Osteoblast (primary cell): ENCODE measurements at regions not wholly inside any gene's neighbourhood (a gene's known extent, or its start where the extent isn't known, plus 50 kb on each side); places are given as distances from the start of the nearest gene placed in this dataset.
"Not testable (repeated sequence)": the region's sequence is repeated elsewhere in the genome, so short reads cannot be mapped to it uniquely, and the experiment has no call there.

Experiments
- DNase-seq: peaks from one replicate; pipeline ENCODE4 v3.0.0; 2011; ENCODE audit warnings: low spot score, mixed read lengths; ENCODE audit not compliant: insufficient read length; ENCODE audit errors: missing footprints
- H2AFZ ChIP-seq: 2 replicates; pipeline ENCODE4 v1.6.0; 2011; ENCODE audit warnings: mild to moderate bottlenecking, low read length
- H3K27ac ChIP-seq: 2 replicates; pipeline ENCODE4 v1.5.1; 2011; ENCODE audit warnings: mild to moderate bottlenecking, low read depth, low read length, moderate library complexity
- H3K27me3 ChIP-seq: 2 replicates; pipeline ENCODE4 v1.6.0; 2012; ENCODE audit warnings: mild to moderate bottlenecking, control low read depth, inconsistent platforms, low read length, moderate library complexity; ENCODE audit not compliant: insufficient read depth
- H3K36me3 ChIP-seq: 2 replicates; pipeline ENCODE4 v1.5.1; 2011; ENCODE audit warnings: mild to moderate bottlenecking, low read length, control low read depth, moderate library complexity; ENCODE audit not compliant: insufficient read depth
- H3K4me1 ChIP-seq: 2 replicates; pipeline ENCODE4 v1.5.1; 2011; ENCODE audit warnings: mild to moderate bottlenecking, low read length, control low read depth, moderate library complexity; ENCODE audit not compliant: insufficient read depth
- H3K4me2 ChIP-seq: 2 replicates; pipeline ENCODE4 v1.6.0; 2011; ENCODE audit warnings: mild to moderate bottlenecking, low read length; ENCODE audit not compliant: insufficient read depth
- H3K4me3 ChIP-seq: fragments of 200-600 bp; sonication (generic); 3 replicates; pipeline ENCODE4 v1.5.1; 2012; ENCODE audit warnings: mild to moderate bottlenecking, low read length, inconsistent platforms; ENCODE audit not compliant: insufficient read depth
- H3K79me2 ChIP-seq: 2 replicates; pipeline ENCODE4 v1.6.0; 2012; ENCODE audit warnings: mild to moderate bottlenecking, low read length, control low read depth, inconsistent platforms; ENCODE audit not compliant: insufficient read depth
- H3K9me3 ChIP-seq: 2 replicates; pipeline ENCODE4 v1.5.1; 2011; ENCODE audit warnings: low read depth, low read length, control low read depth
- H4K20me1 ChIP-seq: 2 replicates; pipeline ENCODE4 v1.6.0; 2012; ENCODE audit warnings: mild to moderate bottlenecking, low read length, control low read depth; ENCODE audit not compliant: insufficient read depth
- CTCF ChIP-seq: IDR thresholded peaks from 2 replicates; pipeline ENCODE4 v1.5.1; 2011; ENCODE audit warnings: mild to moderate bottlenecking, low read depth, low read length, moderate library complexity; ENCODE audit errors: extremely low read depth

- TF ChIP-seq CTCF, result no peak
- Histone ChIP-seq H3K4me2 (no peak overlapping the region), H3K27ac (no peak overlapping the region), H3K4me1 (no peaks in the 10 kb centered on the region), H3K79me2 (no peaks in the 10 kb centered on the region), H2AFZ (no peak overlapping the region), H3K36me3 (no peaks in the 10 kb centered on the region), H4K20me1 (no peaks in the 10 kb centered on the region), H3K4me3 (no peak overlapping the region), H3K27me3 (no peaks in the 10 kb centered on the region), H3K9me3 (no peaks in the 10 kb centered on the region)
- no peak for DNase-seq
These were observed 1221.5 kb downstream of the FSCB start for GRCh38 chr14:43285575-43285974.

GRCh38 chr14:43260056-43260455 lies 1247.0 kb downstream of the FSCB start:
- no peak for TF ChIP-seq CTCF
- H4K20me1 ChIP-seq, result no peaks in the 10 kb centered on the region
- DNase-seq, result no peak

GRCh38 chr14:43258396-43258795 lies 1248.7 kb downstream of the FSCB start:
- H3K4me3 ChIP-seq, result no peak overlapping the region
- H4K20me1 ChIP-seq, result no peaks in the 10 kb centered on the region
- no peaks in the 10 kb centered on the region for H3K9me3 ChIP-seq
- H2AFZ ChIP-seq, result no peak overlapping the region
- no peak overlapping the region for H3K4me2 ChIP-seq
- DNase-seq, result no peak
- no peak overlapping the region for H3K27ac ChIP-seq
- H3K36me3 ChIP-seq, result no peaks in the 10 kb centered on the region
- no peaks in the 10 kb centered on the region for H3K27me3 ChIP-seq
- no peaks in the 10 kb centered on the region for H3K4me1 ChIP-seq
- TF ChIP-seq CTCF, result no peak
- H3K79me2 ChIP-seq, result no peaks in the 10 kb centered on the region

More at GRCh38 chr14:43260056-43260455, 1247.0 kb downstream of the FSCB start:
- Histone ChIP-seq H3K4me3 (no peak overlapping the region), H3K27ac (no peak overlapping the region), H3K4me2 (no peak overlapping the region), H3K27me3 (no peaks in the 10 kb centered on the region), H3K4me1 (no peaks in the 10 kb centered on the region), H3K9me3 (no peaks in the 10 kb centered on the region), H2AFZ (no peak overlapping the region), H3K36me3 (no peaks in the 10 kb centered on the region), H3K79me2 (no peaks in the 10 kb centered on the region)

DNA sequence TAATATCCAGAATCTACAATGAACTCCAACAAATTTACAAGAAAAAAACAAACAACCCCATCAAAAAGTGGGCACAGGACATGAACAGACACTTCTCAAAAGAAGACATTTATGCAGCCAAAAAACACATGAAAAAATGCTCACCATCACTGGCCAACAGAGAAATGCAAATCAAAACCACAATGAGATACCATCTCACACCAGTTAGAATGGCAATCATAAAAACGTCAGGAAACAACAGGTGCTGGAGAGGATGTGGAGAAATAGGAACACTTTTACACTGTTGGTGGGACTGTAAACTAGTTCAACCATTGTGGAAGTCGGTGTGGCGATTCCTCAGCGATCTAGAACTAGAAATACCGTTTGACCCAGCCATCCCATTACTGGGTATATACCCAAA lies 1250.1 kb downstream of the FSCB start:
- H3K9me3 ChIP-seq, H2AFZ ChIP-seq, H3K36me3 ChIP-seq, H3K79me2 ChIP-seq, H3K4me3 ChIP-seq, H3K4me2 ChIP-seq, H4K20me1 ChIP-seq, H3K27me3 ChIP-seq, DNase-seq, H3K27ac ChIP-seq, H3K4me1 ChIP-seq: not testable (repeated sequence)
